ENCODE measurements at regions not wholly inside any gene's neighbourhood (a gene's known extent, or its start where the extent isn't known, plus 50 kb on each side); places are given as distances from the start of the nearest gene placed in this dataset.

GRCh38 chr2:60331115-60331809 lies 222.2 kb downstream of the BCL11A start:
- DNase-seq (ENCODE audit: low read depth): no peak
- TF ChIP-seq CTCF (conservative IDR thresholded peaks at IDR 0.05; ENCODE audit: low read depth, low read length): no peak
- no peak overlapping the region for H3K4me3 ChIP-seq (ENCODE audit: low read length)

GRCh38 chr2:60329225-60329624 lies 224.2 kb downstream of the BCL11A start:
- no peak for DNase-seq (ENCODE audit: low read depth)
- no peak overlapping the region for H3K4me3 ChIP-seq (ENCODE audit: low read length)
- no peak for TF ChIP-seq CTCF (conservative IDR thresholded peaks at IDR 0.05; ENCODE audit: low read depth, low read length)

GRCh38 chr2:60324536-60324935 lies 228.9 kb downstream of the BCL11A start:
- no peak for DNase-seq (ENCODE audit: low read depth)
- TF ChIP-seq CTCF (conservative IDR thresholded peaks at IDR 0.05; ENCODE audit: low read depth, low read length): no peak
- H3K4me3 ChIP-seq (ENCODE audit: low read length): no peak overlapping the region

- DNase-seq (ENCODE audit: low read depth): no peak
- TF ChIP-seq CTCF (conservative IDR thresholded peaks at IDR 0.05; ENCODE audit: low read depth, low read length): no peak
- no peak overlapping the region for H3K4me3 ChIP-seq (ENCODE audit: low read length)
These were observed 231.6 kb downstream of the BCL11A start for GRCh38 chr2:60321816-60322215.

GRCh38 chr2:60320724-60321123 lies 232.7 kb downstream of the BCL11A start:
- no peak overlapping the region for H3K4me3 ChIP-seq (ENCODE audit: low read length)
- no peak for TF ChIP-seq CTCF (conservative IDR thresholded peaks at IDR 0.05; ENCODE audit: low read depth, low read length)

GRCh38 chr2:60319031-60319547 lies 234.4 kb downstream of the BCL11A start:
- H3K4me3 ChIP-seq (ENCODE audit: low read length): no peak overlapping the region
- no peak for TF ChIP-seq CTCF (conservative IDR thresholded peaks at IDR 0.05; ENCODE audit: low read depth, low read length)
- no peak for DNase-seq (ENCODE audit: low read depth)

More at GRCh38 chr2:60320724-60321123, 232.7 kb downstream of the BCL11A start:
- DNase-seq (ENCODE audit: low read depth): no peak

- no peak overlapping the region for H3K4me3 ChIP-seq (ENCODE audit: low read length)
- DNase-seq (ENCODE audit: low read depth): no peak
- TF ChIP-seq CTCF (conservative IDR thresholded peaks at IDR 0.05; ENCODE audit: low read depth, low read length): no peak
These were observed 234.9 kb downstream of the BCL11A start for GRCh38 chr2:60318544-60318943.

Measured in retinal pigment epithelial cell (primary cell).